NCI-H345 (cell line): ENCODE measurements at regions not wholly inside any gene's neighbourhood (a gene's known extent, or its start where the extent isn't known, plus 50 kb on each side); places are given as distances from the start of the nearest gene placed in this dataset.

Source experiments
- DNase-seq: peaks from one replicate; lab custom pipeline; 2025; lab: John Stamatoyannopoulos, UW

GRCh38 chr7:22624781-22625180 is 102.2 kb upstream of the IL6 start:
- DNase-seq = no peak

GRCh38 chr7:22622116-22622785 is 104.7 kb upstream of the IL6 start:
- no peak for DNase-seq

- DNase-seq = no peak
These were observed 108.5 kb upstream of the IL6 start for GRCh38 chr7:22618528-22618927.

GRCh38 chr7:22617166-22617565 is 109.8 kb upstream of the IL6 start:
- no peak for DNase-seq

- no peak for DNase-seq
These were observed 113.5 kb upstream of the IL6 start for GRCh38 chr7:22613496-22613895.

GRCh38 chr7:22612776-22613175 is 112.8 kb upstream of the STEAP1B start:
- no peak for DNase-seq

GRCh38 chr7:22611758-22612079 is 111.7 kb upstream of the STEAP1B start:
- no peak for DNase-seq

- DNase-seq = no peak
These were observed 111.2 kb upstream of the STEAP1B start for GRCh38 chr7:22610951-22611757.

GRCh38 chr7:22610263-22610662 is 110.3 kb upstream of the STEAP1B start:
- DNase-seq = no peak

GRCh38 chr7:22607180-22607579 is 107.2 kb upstream of the STEAP1B start:
- no peak for DNase-seq

- DNase-seq = no peak
These were observed 104.3 kb upstream of the STEAP1B start for GRCh38 chr7:22604246-22604645.

GRCh38 chr7:22601812-22602565 is 102.0 kb upstream of the STEAP1B start:
- no peak for DNase-seq

- no peak for DNase-seq
These were observed 101.4 kb upstream of the STEAP1B start for GRCh38 chr7:22601408-22601807.

GRCh38 chr7:22601003-22601402 is 101.0 kb upstream of the STEAP1B start:
- no peak for DNase-seq

- DNase-seq = no peak
These were observed 98.4 kb upstream of the STEAP1B start for GRCh38 chr7:22598318-22598920.

GRCh38 chr7:22597844-22598243 is 97.9 kb upstream of the STEAP1B start:
- DNase-seq = no peak

- no peak for DNase-seq
These were observed 96.9 kb upstream of the STEAP1B start for GRCh38 chr7:22596763-22597400.

GRCh38 chr7:22594020-22594419 is 94.0 kb upstream of the STEAP1B start:
- peak; percentile 76 for DNase-seq

- no peak for DNase-seq
These were observed 91.3 kb upstream of the STEAP1B start for GRCh38 chr7:22591271-22591670.

GRCh38 chr7:22589641-22590201 is 89.7 kb upstream of the STEAP1B start:
- DNase-seq = no peak

GRCh38 chr7:22588351-22588750 is 88.4 kb upstream of the STEAP1B start:
- no peak for DNase-seq

GRCh38 chr7:22587322-22587721 is 87.3 kb upstream of the STEAP1B start:
- no peak for DNase-seq
